ENCODE measurements at regions not wholly inside any gene's neighbourhood (a gene's known extent, or its start where the extent isn't known, plus 50 kb on each side); places are given as distances from the start of the nearest gene placed in this dataset.

- TF ChIP-seq EZH2 (IDR thresholded peaks at IDR 0.05; ENCODE audit: insufficient read depth, poor library complexity, severe bottlenecking) (no peak), EZH2phosphoT487 (IDR thresholded peaks at IDR 0.05; ENCODE audit: insufficient read depth, low read depth) (no peak)
Measured at GRCh38 chr10:3980144-3980543, 195.1 kb upstream of the KLF6 start.
